ENCODE measurements at regions not wholly inside any gene's neighbourhood (a gene's known extent, or its start where the extent isn't known, plus 50 kb on each side); places are given as distances from the start of the nearest gene placed in this dataset.

GRCh38 chr15:39381517-39381916, 199.4 kb upstream of the THBS1 start:
- no peak for DNase-seq
- intact Hi-C loops (cut with DNase I; ENCODE audit: low total_unique reads), result no loop called here
- Histone ChIP-seq H3K4me3 (no peak overlapping the region), H3K4me1 (no peaks in the 10 kb centered on the region), H3K27ac (no peak overlapping the region), H3K36me3 (no peaks in the 10 kb centered on the region), H3K9me3 (no peaks in the 10 kb centered on the region), H3K27me3 (no peaks in the 10 kb centered on the region)
- in situ Hi-C loops (cut with MboI; ENCODE audit: low sequenced_read_pairs in 4 of 4), result no loop called here
- TF ChIP-seq POLR2A (IDR thresholded peaks at IDR 0.05) (no peak), CTCF (IDR thresholded peaks at IDR 0.05 in 4 of 5, conservative IDR thresholded peaks at IDR 0.05 in 1 of 5) (no peak)
- no peak for ATAC-seq

DNA sequence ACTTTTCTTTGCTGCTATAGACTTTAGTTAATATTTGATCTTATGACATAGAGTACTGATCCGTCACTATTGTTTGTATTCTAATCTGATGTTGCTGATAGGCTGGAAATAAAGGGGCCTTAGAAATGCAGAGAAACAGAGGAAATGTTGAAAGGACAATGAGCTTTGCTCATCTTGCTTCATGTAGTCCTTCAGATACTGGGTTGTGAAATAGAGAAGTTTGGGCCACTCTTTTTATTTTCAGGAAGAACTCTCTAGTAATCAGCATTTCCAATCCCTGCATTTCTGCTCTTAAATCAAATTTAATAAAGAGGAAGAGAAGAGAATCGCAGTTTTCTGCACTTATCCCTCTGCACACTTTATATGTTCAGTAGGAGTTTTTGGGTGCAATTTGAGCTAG, 192.8 kb upstream of the THBS1 start:
- intact Hi-C loops (cut with DNase I; ENCODE audit: low total_unique reads) (no loop called here), in situ Hi-C loops (cut with MboI; ENCODE audit: low sequenced_read_pairs in 4 of 4) (no loop called here)
- no peak overlapping the region for H3K27ac ChIP-seq
- DNase-seq (no peak), ATAC-seq (no peak)
- no peaks in the 10 kb centered on the region for H3K9me3 ChIP-seq
- no peaks in the 10 kb centered on the region for H3K27me3 ChIP-seq
- H3K4me3 ChIP-seq, result no peak overlapping the region
- H3K4me1 ChIP-seq, result no peaks in the 10 kb centered on the region
- TF ChIP-seq CTCF (IDR thresholded peaks at IDR 0.05 in 4 of 5, conservative IDR thresholded peaks at IDR 0.05 in 1 of 5) (no peak), POLR2A (IDR thresholded peaks at IDR 0.05) (no peak)
- no peaks in the 10 kb centered on the region for H3K36me3 ChIP-seq

GRCh38 chr15:39391230-39391629, 189.6 kb upstream of the THBS1 start:
- peak in 1 of 2 donors; percentile 49 for DNase-seq
- in situ Hi-C loops (cut with MboI; ENCODE audit: low sequenced_read_pairs in 4 of 4) (no loop called here), intact Hi-C loops (cut with DNase I; ENCODE audit: low total_unique reads) (no loop called here)
- Histone ChIP-seq H3K4me3 (no peak overlapping the region), H3K36me3 (no peaks in the 10 kb centered on the region), H3K9me3 (no peaks in the 10 kb centered on the region), H3K4me1 (no peaks in the 10 kb centered on the region), H3K27ac (no peak overlapping the region), H3K27me3 (no peaks in the 10 kb centered on the region)
- ATAC-seq, result peak in 1 of 2 donors; percentile 77
- TF ChIP-seq POLR2A (IDR thresholded peaks at IDR 0.05) (no peak), CTCF (IDR thresholded peaks at IDR 0.05 in 4 of 5, conservative IDR thresholded peaks at IDR 0.05 in 1 of 5) (no peak)

DNA sequence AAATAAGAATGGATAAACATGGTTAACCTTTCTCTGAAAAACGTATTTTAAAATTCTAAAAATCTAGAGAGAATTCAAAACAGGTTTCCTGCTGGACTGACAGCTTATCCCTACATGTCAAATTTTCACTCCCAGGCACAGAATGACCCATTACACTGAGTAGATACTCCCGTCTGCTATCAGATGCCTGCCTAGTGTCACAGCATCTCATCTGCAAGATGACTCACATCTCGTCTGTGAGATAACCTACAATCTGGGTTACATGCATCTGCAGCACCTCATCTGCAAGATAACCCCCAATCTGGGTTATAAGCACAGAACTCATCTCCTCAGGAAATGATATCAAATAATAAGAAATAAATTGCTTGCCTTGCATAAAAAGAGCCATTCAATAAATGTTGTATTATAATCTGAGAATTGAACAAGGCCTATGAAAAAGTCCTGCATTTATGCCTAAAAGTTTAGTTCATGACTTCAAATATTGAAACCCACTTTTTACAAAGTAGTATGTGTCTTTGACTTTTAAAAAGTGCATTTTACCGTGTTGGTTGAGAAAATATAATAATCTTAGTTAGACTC, 188.3 kb upstream of the THBS1 start:
- intact Hi-C loops (cut with DNase I; ENCODE audit: low total_unique reads) (no loop called here), in situ Hi-C loops (cut with MboI; ENCODE audit: low sequenced_read_pairs in 4 of 4) (no loop called here)
- H3K27me3 ChIP-seq, result no peaks in the 10 kb centered on the region
- ATAC-seq (no peak), DNase-seq (no peak)
- no peak overlapping the region for H3K27ac ChIP-seq
- TF ChIP-seq POLR2A (IDR thresholded peaks at IDR 0.05) (no peak), CTCF (IDR thresholded peaks at IDR 0.05 in 4 of 5, conservative IDR thresholded peaks at IDR 0.05 in 1 of 5) (no peak)
- no peaks in the 10 kb centered on the region for H3K36me3 ChIP-seq
- H3K9me3 ChIP-seq, result no peaks in the 10 kb centered on the region
- no peak overlapping the region for H3K4me3 ChIP-seq
- no peaks in the 10 kb centered on the region for H3K4me1 ChIP-seq
